H1 (cell line): ENCODE measurements at regions not wholly inside any gene's neighbourhood (a gene's known extent, or its start where the extent isn't known, plus 50 kb on each side); places are given as distances from the start of the nearest gene placed in this dataset.

Experiments
- CTCF ChIA-PET: fragments of 300-600 bp; sonication (Branson Sonifier 250); formaldehyde crosslinking; loops from one replicate; lab custom pipeline; 2021; ENCODE audit not compliant: partially characterized antibody; lab: Charles Lee
- POLR2A ChIA-PET: fragments of 300-600 bp; sonication (Branson Sonifier 250); formaldehyde crosslinking; loops from one replicate; lab custom pipeline; 2021; ENCODE audit warnings: inconsistent platforms; ENCODE audit not compliant: partially characterized antibody; lab: Charles Lee
- DNase-seq, 2 experiments: peaks; one replicate each; pipeline versions ENCODE4 v3.0.0 to v3.0.0-alpha.2; 2010 to 2022; ENCODE audit warnings: low spot score in 2 of 2, low read depth in 1 of 2, mixed read lengths in 1 of 2
- FAIRE-seq: peaks from 2 replicates; lab custom pipeline; 2011; peaks lifted over from hg19 to GRCh38; lab: Jason Lieb, UNC
- H2AFZ ChIP-seq: 2 replicates; pipeline ENCODE4 v1.8.1; 2012; ENCODE audit warnings: low read length, inconsistent platforms
- H2AK5ac ChIP-seq: 2 replicates; pipeline ENCODE4 v1.6.1; 2013; ENCODE audit warnings: low read depth, low read length
- H2BK120ac ChIP-seq: replicated peaks from 2 replicates; pipeline ENCODE3; 2013; ENCODE audit warnings: low read depth, low read length, inconsistent platforms
- H2BK12ac ChIP-seq: 2 replicates; pipeline ENCODE4 v1.6.1; 2013; ENCODE audit warnings: low read depth, low read length
- H2BK15ac ChIP-seq: 2 replicates; pipeline ENCODE4 v1.6.1; 2013; ENCODE audit warnings: low read length
- H2BK20ac ChIP-seq: 2 replicates; pipeline ENCODE4 v1.6.1; 2013; ENCODE audit warnings: low read length
- H2BK5ac ChIP-seq: 2 replicates; pipeline ENCODE4 v1.6.1; 2013; ENCODE audit warnings: low read depth, low read length
- H3K14ac ChIP-seq: 2 replicates; pipeline ENCODE4 v1.6.1; 2013; ENCODE audit warnings: inconsistent platforms; ENCODE audit not compliant: insufficient read length
- H3K18ac ChIP-seq: 2 replicates; pipeline ENCODE4 v1.6.1; 2013; ENCODE audit warnings: low read length; ENCODE audit errors: extremely low read depth
- H3K23ac ChIP-seq: 2 replicates; pipeline ENCODE4 v1.6.1; 2013; ENCODE audit warnings: inconsistent platforms; ENCODE audit not compliant: insufficient read length
- H3K23me2 ChIP-seq: 2 replicates; pipeline ENCODE4 v1.6.1; 2013; ENCODE audit warnings: low read depth, low read length
- H3K27ac ChIP-seq: 2 replicates; pipeline ENCODE4 v1.6.1; 2011; ENCODE audit warnings: low read depth, low read length, inconsistent platforms
- H3K27me3 ChIP-seq, 4 experiments: replicated peaks in 1 of 4; 1 replicate in 1 of 4; 2 replicates in 3 of 4; pipeline versions ENCODE4 v1.6.1 to v1.8.1; 2011 to 2013; ENCODE audit warnings: low read length in 3 of 4, mild to moderate bottlenecking in 3 of 4, inconsistent platforms in 2 of 4, mixed read lengths in 2 of 4, moderate library complexity in 1 of 4; ENCODE audit not compliant: control insufficient read depth in 3 of 4, insufficient read depth in 3 of 4; ENCODE audit errors: extremely low read depth in 1 of 4
- H3K36me3 ChIP-seq, 4 experiments: 2 replicates each; pipeline versions ENCODE4 v1.6.1 to v1.8.1; 2011 to 2013; ENCODE audit warnings: mild to moderate bottlenecking in 4 of 4, low read length in 3 of 4, moderate library complexity in 2 of 4, control low read depth in 1 of 4, inconsistent platforms in 1 of 4; ENCODE audit not compliant: insufficient read depth in 4 of 4, control insufficient read depth in 2 of 4
- H3K4ac ChIP-seq: replicated peaks from 2 replicates; pipeline ENCODE3; 2013; ENCODE audit warnings: low read length, low read depth, mixed read lengths, inconsistent platforms; ENCODE audit not compliant: insufficient read length
- H3K4me1 ChIP-seq, 4 experiments: replicated peaks in 1 of 4; 1 replicate in 1 of 4; 2 replicates in 3 of 4; pipeline versions ENCODE4 v1.6.1 to v1.8.1; 2011 to 2013; ENCODE audit warnings: low read length in 3 of 4, inconsistent platforms in 2 of 4, mixed read lengths in 1 of 4; ENCODE audit not compliant: insufficient read depth in 4 of 4, control insufficient read depth in 3 of 4
- H3K4me2 ChIP-seq, 2 experiments: 2 replicates each; pipeline versions ENCODE4 v1.6.1 to v1.8.1; 2011 to 2013; ENCODE audit warnings: low read depth in 2 of 2, low read length in 2 of 2, control low read depth in 1 of 2, inconsistent platforms in 1 of 2, mild to moderate bottlenecking in 1 of 2; ENCODE audit not compliant: insufficient read depth in 1 of 2
- H3K4me3 ChIP-seq, 4 experiments: fragments of 200-600, 300-600 bp in 1 of 4; sonication (generic), shearing (Covaris generic), sonication (Bioruptor Twin) in 1 of 4; 2 replicates each; pipeline versions ENCODE4 v1.5.1 to v1.8.1; 2011 to 2016; ENCODE audit warnings: low read length in 4 of 4, low read depth in 3 of 4, control low read depth in 2 of 4, inconsistent platforms in 2 of 4, mild to moderate bottlenecking in 2 of 4, mixed read lengths in 1 of 4, moderate library complexity in 1 of 4; ENCODE audit not compliant: insufficient read depth in 2 of 4; ENCODE audit errors: extremely low read depth in 1 of 4
- H3K56ac ChIP-seq: replicated peaks from 2 replicates; pipeline ENCODE3; 2013; ENCODE audit warnings: low read depth, mild to moderate bottlenecking, mixed read lengths, low read length, inconsistent platforms; ENCODE audit not compliant: insufficient read length
- H3K79me1 ChIP-seq: 2 replicates; pipeline ENCODE4 v1.6.1; 2013; ENCODE audit warnings: low read depth, low read length, control low read depth
- H3K79me2 ChIP-seq, 2 experiments: 2 replicates each; pipeline versions ENCODE4 v1.6.1 to v1.8.1; 2012 to 2013; ENCODE audit warnings: low read length in 2 of 2, mild to moderate bottlenecking in 2 of 2, inconsistent platforms in 1 of 2; ENCODE audit not compliant: insufficient read depth in 2 of 2, control insufficient read depth in 1 of 2
- H3K9ac ChIP-seq, 4 experiments: replicated peaks in 1 of 4; 1 replicate in 1 of 4; 2 replicates in 3 of 4; pipeline versions ENCODE4 v1.6.1 to v1.8.1; 2011 to 2013; ENCODE audit warnings: low read depth in 3 of 4, low read length in 3 of 4, control low read depth in 2 of 4, mild to moderate bottlenecking in 2 of 4, moderate library complexity in 2 of 4, inconsistent platforms in 1 of 4; ENCODE audit errors: extremely low read depth in 1 of 4
- H3K9me3 ChIP-seq, 2 experiments: 2 replicates each; pipeline versions ENCODE4 v1.6.1 to v1.8.1; 2012 to 2013; ENCODE audit warnings: mild to moderate bottlenecking in 2 of 2, moderate library complexity in 2 of 2, control low read depth in 1 of 2, inconsistent platforms in 1 of 2, low read depth in 1 of 2, low read length in 1 of 2, mixed read lengths in 1 of 2; ENCODE audit not compliant: insufficient read depth in 2 of 2
- H4K20me1 ChIP-seq, 2 experiments: replicated peaks in 1 of 2; 2 replicates each; pipeline versions ENCODE3 to v1.8.1; 2011 to 2013; ENCODE audit warnings: inconsistent platforms in 2 of 2, low read length in 2 of 2, mild to moderate bottlenecking in 1 of 2; ENCODE audit not compliant: insufficient read depth in 2 of 2, control insufficient read depth in 1 of 2
- H4K5ac ChIP-seq: 2 replicates; pipeline ENCODE4 v1.6.1; 2013; ENCODE audit warnings: low read length, low read depth, mixed read lengths, inconsistent platforms; ENCODE audit not compliant: insufficient read length
- H4K8ac ChIP-seq: 2 replicates; pipeline ENCODE4 v1.8.0; 2013; ENCODE audit warnings: mild to moderate bottlenecking, moderate library complexity, low read length, inconsistent platforms; ENCODE audit not compliant: insufficient read depth; ENCODE audit errors: extremely low read depth
- H4K91ac ChIP-seq: replicated peaks from 2 replicates; pipeline ENCODE3; 2013; ENCODE audit warnings: low read length, mixed read lengths, inconsistent platforms; ENCODE audit not compliant: insufficient read length
- EGR1 ChIP-seq: IDR thresholded peaks from 2 replicates; pipeline ENCODE4 v1.6.1; 2011; ENCODE audit warnings: low read depth, low read length, borderline replicate concordance
- POLR2A ChIP-seq, 2 experiments: IDR thresholded peaks; 1 replicate in 1 of 2; 2 replicates in 1 of 2; pipeline ENCODE4 v1.6.1; 2011; ENCODE audit warnings: low read depth in 2 of 2, low read length in 2 of 2, mild to moderate bottlenecking in 2 of 2; ENCODE audit errors: control extremely low read depth in 1 of 2
- SIRT6 ChIP-seq: IDR thresholded peaks from one replicate; pipeline ENCODE4 v1.7.1; 2012; ENCODE audit warnings: low read length, inconsistent platforms
- SP2 ChIP-seq: IDR thresholded peaks from 2 replicates; pipeline ENCODE4 v1.6.1; 2012; ENCODE audit warnings: mild to moderate bottlenecking, low read length, inconsistent platforms
- SUZ12 ChIP-seq: fragments of 200-600 bp; sonication (generic); IDR thresholded peaks from 2 replicates; pipeline ENCODE4 v1.6.1; 2012; ENCODE audit warnings: mild to moderate bottlenecking, inconsistent platforms, low read length, moderate library complexity, mixed read lengths
- WGBS, 2 experiments: shearing (Covaris generic) in 1 of 2; methylation state at CpG; one replicate each; pipeline versions ENCODE4 v1.1.6 to v1.1.7; 2013 to 2015; ENCODE audit warnings: low lambda C conversion rate in 2 of 2, mixed read lengths in 2 of 2, inconsistent platforms in 1 of 2, low coverage in 1 of 2, missing lambda C conversion rate in 1 of 2; ENCODE audit not compliant: insufficient replicate concordance in 2 of 2, insufficient coverage in 1 of 2, insufficient read length in 1 of 2; ENCODE audit errors: extremely low coverage in 1 of 2, missing lambda C conversion rate in 1 of 2; 5-methylcytosine and 5-hydroxymethylcytosine counted together
- TF ChIP-seq, protein P1 (sequence below): IDR thresholded peaks from 2 replicates; pipeline ENCODE4 v1.6.1; 2011; ENCODE audit warnings: low read length, improper control_type of control experiment

DNA sequence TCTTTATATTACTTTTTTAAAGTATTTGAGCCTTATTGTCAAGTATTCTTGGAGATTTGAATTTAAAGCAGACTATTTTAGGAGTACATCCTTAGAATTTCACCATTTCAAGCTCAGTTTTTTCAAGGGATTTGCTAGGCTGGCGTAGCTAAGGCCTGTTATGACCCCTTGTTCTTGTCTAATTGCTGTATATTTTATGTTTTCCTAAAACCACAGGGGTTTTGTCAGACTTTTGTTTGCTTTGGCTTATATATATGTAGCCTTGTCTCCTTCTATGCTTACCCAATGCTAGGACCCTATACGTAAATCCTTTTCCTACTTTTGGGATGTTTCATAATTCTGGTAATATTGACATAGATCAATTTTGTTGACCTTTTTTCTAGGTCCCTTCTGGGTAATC, 147.0 kb upstream of the SYT10 start:
- Histone ChIP-seq H3K27me3 (no peaks in the 10 kb centered on the region), H2BK20ac (no peak overlapping the region; the same call in 1 of the 2 replicates), H2BK5ac (no peak overlapping the region; the same call in 1 of the 2 replicates), H3K36me3 (no peaks in the 10 kb centered on the region), H4K5ac (no peak overlapping the region), H3K4me2 (no peak overlapping the region), H3K9ac (no peak overlapping the region), H3K9me3 (no peaks in the 10 kb centered on the region), H3K14ac (no peak overlapping the region), H4K8ac (no peak overlapping the region), H2BK120ac (no peak overlapping the region), H3K79me2 (no peaks in the 10 kb centered on the region), H3K4ac (no peak overlapping the region), H3K4me3 (no peak overlapping the region), H2BK15ac (no peak overlapping the region), H3K4me1 (peaks cover 2 to 17% (median 10%) of the 10 kb centered on the region in 4 experiments; a peak in 6 of 7 replicates), H3K18ac (no peak overlapping the region), H2BK12ac (no peak overlapping the region), H3K27ac (no peak overlapping the region), H2AFZ (no peak overlapping the region), H3K56ac (no peak overlapping the region), H3K23ac (no peak overlapping the region), H4K20me1 (no peaks in the 10 kb centered on the region), H3K79me1 (no peaks in the 10 kb centered on the region), H2AK5ac (no peak overlapping the region), H3K23me2 (no peaks in the 10 kb centered on the region), H4K91ac (no peak overlapping the region)
- TF ChIP-seq SUZ12 (no peak), POLR2A (IDR thresholded peaks at IDR 0.05; ENCODE audit: control extremely low read depth in 1 of 2, low read depth in 2 of 2, low read length in 2 of 2) (no peak), EGR1 (no peak), SIRT6 (no peak), SP2 (no peak)
- TF ChIP-seq, protein P1, sequence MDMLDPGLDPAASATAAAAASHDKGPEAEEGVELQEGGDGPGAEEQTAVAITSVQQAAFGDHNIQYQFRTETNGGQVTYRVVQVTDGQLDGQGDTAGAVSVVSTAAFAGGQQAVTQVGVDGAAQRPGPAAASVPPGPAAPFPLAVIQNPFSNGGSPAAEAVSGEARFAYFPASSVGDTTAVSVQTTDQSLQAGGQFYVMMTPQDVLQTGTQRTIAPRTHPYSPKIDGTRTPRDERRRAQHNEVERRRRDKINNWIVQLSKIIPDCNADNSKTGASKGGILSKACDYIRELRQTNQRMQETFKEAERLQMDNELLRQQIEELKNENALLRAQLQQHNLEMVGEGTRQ: no peak
- WGBS, 2 experiments: 82% methylated on average over 2 of the region's 2 CpGs; no CpG with 5 or more reads in 1 of the 2 experiments
- ChIA-PET CTCF (interaction anchor here (2.0 kb wide), 1 partner anchor 71 kb away, joined by 8 read pairs; no protein-coding TSS in a partner anchor), POLR2A (no interaction called here)
- DNase-seq: no peak
- no peak for FAIRE-seq
